Activated CD8-positive, alpha-beta T cell treated with anti-CD3 and anti-CD28 coated beads, Interleukin-2, amount 10 ng/mL, durations not matched to agents 7 days and 5 days (primary cell): ENCODE measurements at regions not wholly inside any gene's neighbourhood (a gene's known extent, or its start where the extent isn't known, plus 50 kb on each side); places are given as distances from the start of the nearest gene placed in this dataset.

Experiments used
- ATAC-seq: fragments of 150-1000 bp; cut with Tn5 transposase; one replicate; pipeline ENCODE4 v1.10.0; 2021; ENCODE audit warnings: moderate library complexity
- CTCF ChIA-PET: fragments of 350-600 bp; sonication (Branson Sonifier 250); formaldehyde crosslinking; loops from one replicate; lab custom pipeline; 2021; ENCODE audit warnings: antibody characterized with exemption; lab: Charles Lee
- POLR2A ChIA-PET: fragments of 350-600 bp; sonication (Branson Sonifier 250); formaldehyde crosslinking; loops from one replicate; lab custom pipeline; 2021; ENCODE audit warnings: antibody characterized with exemption; lab: Charles Lee
- DNase-seq: peaks from one replicate; pipeline ENCODE4 v3.0.0-alpha.2; 2020
- H3K27ac Mint-ChIP-seq: one replicate; pipeline ENCODE4 v1.8.0; 2021; ENCODE audit warnings: mild to moderate bottlenecking, mixed read lengths
- H3K27me3 Mint-ChIP-seq: one replicate; pipeline ENCODE4 v1.8.0; 2021; ENCODE audit warnings: low read depth, mixed read lengths
- H3K36me3 Mint-ChIP-seq: one replicate; pipeline ENCODE4 v1.8.0; 2021; ENCODE audit warnings: low read depth, mixed read lengths
- H3K4me1 Mint-ChIP-seq: one replicate; pipeline ENCODE4 v1.8.0; 2021; ENCODE audit warnings: low read depth, mixed read lengths
- H3K4me3 Mint-ChIP-seq: one replicate; pipeline ENCODE4 v1.8.0; 2021; ENCODE audit warnings: mild to moderate bottlenecking, mixed read lengths
- H3K9me3 Mint-ChIP-seq: one replicate; pipeline ENCODE4 v1.8.0; 2022; ENCODE audit warnings: mixed read lengths; ENCODE audit not compliant: insufficient read depth

DNA sequence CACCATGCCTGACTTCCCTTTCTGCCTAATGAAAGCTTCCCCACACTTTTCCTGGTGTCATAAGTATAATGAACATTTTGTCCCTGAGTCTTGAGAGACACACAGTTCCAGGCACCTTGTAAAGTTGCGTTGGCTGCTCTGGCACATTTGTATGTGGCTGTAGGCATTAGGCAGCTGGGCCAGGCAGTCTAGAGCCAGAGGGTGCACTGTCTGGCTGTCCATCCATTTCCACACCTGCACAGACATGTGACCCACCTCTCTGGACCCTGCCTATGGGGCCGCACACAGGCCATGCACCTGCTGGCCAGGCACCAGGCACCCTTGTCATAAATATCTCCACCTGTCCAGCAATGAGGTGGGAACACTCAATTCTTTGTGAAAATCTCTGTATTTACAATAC, 54.7 kb upstream of the ANTXRL start:
- peak; percentile 8 for DNase-seq
- H3K4me1 Mint-ChIP-seq, result no peaks in the 10 kb centered on the region
- H3K27me3 Mint-ChIP-seq, result no peaks in the 10 kb centered on the region
- H3K27ac Mint-ChIP-seq, result no peak overlapping the region
- peaks cover 25% of the 10 kb centered on the region for H3K36me3 Mint-ChIP-seq
- ChIA-PET CTCF (no interaction called here), POLR2A (interaction anchor here (0.8 kb wide), 1 partner anchor 37 kb away, joined by 5 read pairs; no protein-coding TSS in a partner anchor)
- no peak overlapping the region for H3K4me3 Mint-ChIP-seq
- ATAC-seq, result no peak
- peaks cover 7% of the 10 kb centered on the region for H3K9me3 Mint-ChIP-seq

DNA sequence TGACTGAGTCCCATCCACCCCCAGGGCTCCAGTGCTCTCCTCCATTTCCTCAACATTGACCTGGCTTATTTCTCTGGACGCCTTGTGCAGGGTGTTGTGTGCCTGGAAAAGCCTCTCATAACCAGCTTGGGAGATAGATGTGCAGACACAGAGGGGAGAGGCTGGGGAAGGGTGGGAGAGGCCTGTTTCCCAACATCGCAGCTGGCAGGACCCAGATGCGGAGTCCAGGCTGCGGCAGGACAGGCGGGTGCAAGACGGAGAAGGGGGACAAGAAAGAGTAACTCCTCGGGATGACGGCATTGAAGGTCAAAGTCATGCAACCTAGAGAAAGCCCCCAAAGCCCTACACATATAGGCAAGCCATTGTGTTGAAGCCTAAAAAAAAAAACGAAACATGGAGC, 54.1 kb upstream of the ANTXRL start:
- Mint-ChIP-seq H3K27ac (no peak overlapping the region), H3K36me3 (peaks cover 27% of the 10 kb centered on the region), H3K9me3 (peaks cover 7% of the 10 kb centered on the region), H3K4me3 (no peak overlapping the region), H3K4me1 (no peaks in the 10 kb centered on the region), H3K27me3 (no peaks in the 10 kb centered on the region)
- ChIA-PET POLR2A (no interaction called here), CTCF (no interaction called here)
- DNase-seq, result peak; percentile 8
- no peak for ATAC-seq

DNA sequence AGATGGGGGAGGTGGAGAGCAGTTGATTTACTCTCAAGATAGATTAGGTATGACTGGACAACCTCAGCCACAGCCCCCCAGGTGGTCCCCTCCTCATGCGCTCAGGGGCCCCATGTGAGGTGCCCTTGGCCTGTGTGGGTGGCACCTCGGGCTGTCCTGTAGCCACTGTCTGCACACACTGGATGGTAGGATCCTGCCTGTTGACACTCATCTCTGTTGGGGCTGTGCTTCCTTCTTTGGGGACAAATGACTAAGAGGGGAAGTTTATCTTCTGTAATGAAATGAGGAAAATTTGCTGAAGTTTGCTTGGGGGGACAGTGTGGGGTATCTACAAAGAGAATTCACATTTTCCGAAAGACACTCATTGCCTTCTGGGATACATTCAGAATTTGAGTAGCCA, 53.6 kb upstream of the ANTXRL start:
- CTCF ChIA-PET, result no interaction called here

DNA sequence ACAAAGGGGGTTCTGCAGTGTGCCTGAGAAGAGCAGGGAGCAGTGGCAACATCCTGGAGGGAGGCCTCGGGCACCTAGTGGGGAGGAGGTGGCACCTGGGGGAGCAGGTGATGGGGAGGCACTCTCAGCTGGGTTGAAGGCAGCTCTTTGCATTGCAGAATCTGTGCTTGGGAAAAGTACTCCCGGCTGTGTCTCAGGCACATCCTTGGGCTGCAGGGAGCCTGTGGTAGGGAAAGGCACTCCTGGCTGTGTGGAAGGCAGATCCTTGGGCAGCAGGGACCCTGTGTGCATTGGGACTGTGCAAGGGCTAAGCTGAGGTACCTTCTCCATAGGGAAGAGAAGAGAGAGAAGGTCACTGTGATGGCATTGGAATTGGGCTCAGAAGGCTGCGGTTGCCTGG, 52.8 kb upstream of the ANTXRL start:
- ATAC-seq (no peak), DNase-seq (peak; percentile 19)
- ChIA-PET POLR2A (no interaction called here), CTCF (no interaction called here)
- Mint-ChIP-seq H3K36me3 (peaks cover 34% of the 10 kb centered on the region), H3K27ac (no peak overlapping the region), H3K4me1 (peaks cover 2% of the 10 kb centered on the region), H3K9me3 (peaks cover 7% of the 10 kb centered on the region), H3K27me3 (no peaks in the 10 kb centered on the region), H3K4me3 (no peak overlapping the region)

More for the DNA sequence above, 53.6 kb upstream of the ANTXRL start:
- Mint-ChIP-seq H3K36me3 (peaks cover 29% of the 10 kb centered on the region), H3K27ac (no peak overlapping the region), H3K27me3 (no peaks in the 10 kb centered on the region), H3K9me3 (peaks cover 7% of the 10 kb centered on the region), H3K4me1 (no peaks in the 10 kb centered on the region), H3K4me3 (no peak overlapping the region)
- DNase-seq (peak; percentile 5), ATAC-seq (no peak)
- POLR2A ChIA-PET, result no interaction called here

DNA sequence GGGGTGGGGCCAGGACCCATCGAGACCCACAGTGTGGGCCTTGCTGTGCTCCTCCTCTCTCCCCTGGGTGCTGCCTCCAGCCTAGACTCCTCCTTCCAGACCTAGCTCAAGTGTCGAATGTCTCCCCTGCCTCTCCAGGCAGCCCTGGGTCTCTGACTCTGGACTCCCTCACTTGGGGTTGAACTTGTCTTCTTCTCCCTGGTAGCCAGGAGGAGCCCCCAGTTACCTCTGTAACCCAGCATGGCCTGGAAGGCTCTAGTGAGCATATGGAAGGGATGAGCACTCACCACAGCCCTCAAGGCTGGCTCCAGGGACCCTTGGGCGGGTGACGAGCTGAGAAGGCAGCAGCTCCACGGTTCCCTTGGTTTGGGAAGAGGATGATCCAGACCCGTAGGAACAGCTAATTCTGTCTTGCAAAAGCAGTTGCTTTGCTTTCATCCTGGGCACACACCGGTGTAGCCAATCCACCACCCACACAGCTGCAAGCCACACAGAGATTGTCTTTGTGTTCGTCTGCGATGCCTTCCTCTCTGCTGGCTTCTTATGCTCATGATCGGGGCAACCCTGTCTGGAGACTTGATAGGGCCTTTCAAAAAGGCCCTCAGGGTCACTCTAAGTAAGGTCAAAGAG, 52.3 kb upstream of the ANTXRL start:
- Mint-ChIP-seq H3K36me3 (peaks cover 36% of the 10 kb centered on the region), H3K27me3 (no peaks in the 10 kb centered on the region), H3K4me1 (peaks cover 5% of the 10 kb centered on the region), H3K9me3 (peaks cover 5% of the 10 kb centered on the region), H3K4me3 (no peak overlapping the region), H3K27ac (no peak overlapping the region)
- DNase-seq, result peak; percentile 14
- ChIA-PET POLR2A (no interaction called here), CTCF (no interaction called here)
- ATAC-seq, result no peak

DNA sequence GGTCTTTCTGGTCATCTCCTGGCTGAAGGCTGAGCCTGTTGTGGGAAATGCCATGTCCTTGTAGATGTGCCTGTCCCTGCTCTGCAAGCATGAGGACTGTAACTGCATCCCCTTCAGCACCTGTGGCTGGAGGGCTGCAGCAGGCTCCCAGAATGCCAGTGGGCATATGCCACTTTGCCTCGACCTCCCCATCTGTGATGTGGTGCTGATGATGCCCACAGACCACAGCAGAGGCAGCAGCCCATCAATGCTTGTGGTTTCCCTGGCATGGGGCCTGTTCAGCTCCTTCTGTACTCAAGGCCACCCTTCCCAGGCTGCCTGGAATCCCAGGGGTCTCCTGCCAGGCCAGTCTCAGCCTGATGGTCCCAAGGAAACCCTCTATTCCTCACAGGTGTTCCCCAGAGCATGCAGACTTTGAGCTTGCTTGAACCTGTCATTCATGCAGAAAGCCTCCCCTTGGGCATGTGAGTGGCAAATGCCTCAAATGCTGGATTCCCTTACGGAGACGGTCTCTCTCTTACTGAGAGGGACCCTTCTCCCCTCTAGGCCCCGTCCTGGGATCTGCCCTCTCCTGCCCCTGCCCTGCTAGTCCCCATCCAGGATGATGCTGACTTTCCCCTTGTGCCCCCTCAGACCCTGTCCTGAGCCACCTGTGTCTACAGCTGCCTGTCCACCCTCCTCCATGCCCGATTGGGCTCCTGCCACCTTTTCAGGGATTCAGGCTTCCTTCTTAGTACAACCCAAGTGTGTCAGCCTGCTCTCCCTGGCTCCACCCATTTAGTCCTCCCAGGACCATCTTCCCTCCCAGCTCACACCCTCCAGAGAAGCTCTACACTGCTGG, 50.9 kb upstream of the ANTXRL start:
- H3K27me3 Mint-ChIP-seq, result no peaks in the 10 kb centered on the region
- DNase-seq, result peak; percentile 12
- H3K4me1 Mint-ChIP-seq, result peaks cover 15% of the 10 kb centered on the region
- H3K9me3 Mint-ChIP-seq, result no peaks in the 10 kb centered on the region
- H3K27ac Mint-ChIP-seq, result peak overlapping the region; percentile 36
- peaks cover 37% of the 10 kb centered on the region for H3K36me3 Mint-ChIP-seq
- ChIA-PET POLR2A (no interaction called here), CTCF (no interaction called here)
- H3K4me3 Mint-ChIP-seq, result no peak overlapping the region
- ATAC-seq, result no peak

DNA sequence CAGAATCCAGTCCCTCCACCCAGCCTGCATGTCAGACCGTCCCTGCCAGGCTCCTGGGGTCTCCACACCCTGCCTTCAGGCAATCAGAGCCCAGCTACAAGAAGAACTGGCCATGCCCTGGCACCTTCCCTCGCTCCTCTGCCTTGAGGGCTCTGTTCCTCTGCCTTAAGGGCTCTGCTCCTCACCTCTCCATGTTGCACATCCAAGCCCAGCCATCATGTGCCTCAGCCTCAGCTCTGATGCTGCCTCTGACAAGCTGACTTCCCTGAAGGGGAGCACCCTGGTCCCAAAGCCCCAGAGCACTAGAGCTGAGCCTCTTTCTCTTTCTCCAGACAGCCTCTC, 50.3 kb upstream of the ANTXRL start:
- Mint-ChIP-seq H3K4me3 (no peak overlapping the region), H3K4me1 (peaks cover 21% of the 10 kb centered on the region), H3K9me3 (peaks cover 2% of the 10 kb centered on the region), H3K36me3 (peaks cover 42% of the 10 kb centered on the region), H3K27ac (peak overlapping the region; percentile 36), H3K27me3 (no peaks in the 10 kb centered on the region)
- ATAC-seq (no peak), DNase-seq (no peak)
- POLR2A ChIA-PET, result no interaction called here
- CTCF ChIA-PET, result no interaction called here

DNA sequence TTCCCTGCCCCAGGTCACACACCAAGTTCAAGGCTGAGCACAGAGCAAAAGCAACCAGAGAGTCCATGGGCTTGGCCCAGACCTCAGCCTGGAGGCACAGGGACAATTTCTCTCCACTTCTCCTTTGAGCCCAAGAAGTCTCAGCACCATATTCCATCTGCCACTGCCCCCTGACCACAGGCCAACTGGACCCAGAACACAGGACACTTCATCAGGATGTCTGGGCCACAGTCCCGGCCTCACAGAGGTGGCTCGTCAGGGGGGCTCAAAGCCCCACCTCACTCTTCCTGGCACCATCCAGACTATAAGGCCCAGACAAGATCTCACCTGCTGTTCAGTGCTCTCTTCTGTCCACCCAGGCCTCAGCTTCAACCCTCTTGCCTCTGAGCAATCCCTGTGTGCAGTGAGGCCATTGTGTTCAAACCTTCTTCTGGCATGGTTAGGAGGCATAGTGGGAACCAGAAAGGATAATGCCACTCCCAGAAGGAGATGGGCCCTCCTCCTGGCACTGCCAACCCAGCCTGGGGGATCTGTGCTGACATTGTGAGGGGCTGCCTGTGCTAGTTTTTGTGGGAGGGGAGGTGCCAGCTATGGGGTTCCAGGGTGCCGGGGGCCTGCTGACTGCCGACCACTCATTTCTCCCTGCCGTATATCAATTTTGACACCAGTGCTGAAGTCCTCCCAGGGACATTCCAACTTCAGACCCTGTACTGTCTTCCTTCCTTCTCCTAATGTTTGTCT, 49.7 kb upstream of the ANTXRL start:
- Mint-ChIP-seq H3K27me3 (no peaks in the 10 kb centered on the region), H3K4me3 (no peak overlapping the region), H3K36me3 (peaks cover 43% of the 10 kb centered on the region), H3K27ac (peak overlapping the region; percentile 36), H3K9me3 (peaks cover 8% of the 10 kb centered on the region), H3K4me1 (peaks cover 21% of the 10 kb centered on the region)
- POLR2A ChIA-PET, result no interaction called here
- DNase-seq (peak; percentile 13), ATAC-seq (no peak)
- CTCF ChIA-PET, result interaction anchor here (1.4 kb wide), 1 partner anchor 8 kb away, joined by 4 read pairs; no protein-coding TSS in a partner anchor
